A673 (cell line): ENCODE measurements at regions not wholly inside any gene's neighbourhood (a gene's known extent, or its start where the extent isn't known, plus 50 kb on each side); places are given as distances from the start of the nearest gene placed in this dataset.
"Not testable (repeated sequence)": the region's sequence is repeated elsewhere in the genome, so short reads cannot be mapped to it uniquely, and the experiment has no call there.

Source experiments
- BruUV-seq: library from RNA; stranded (reverse); fragments of 400-500 nt; replicated peaks from 2 replicates; lab custom pipeline; 2021; lab: Mats Ljungman, UMichigan
- CTCF ChIA-PET: fragments of 300-600 bp; sonication (Branson Sonifier 250); formaldehyde crosslinking; loops from one replicate; lab custom pipeline; 2022; ENCODE audit warnings: antibody characterized with exemption; lab: Charles Lee
- POLR2A ChIA-PET: fragments of 300-600 bp; sonication (Branson Sonifier 250); formaldehyde crosslinking; loops from one replicate; lab custom pipeline; 2022; ENCODE audit warnings: antibody characterized with exemption; ENCODE audit not compliant: low non-redundant PET; lab: Charles Lee
- DNase-seq: peaks from one replicate; pipeline ENCODE4 v3.0.0-alpha.2; 2015; ENCODE audit warnings: low spot score
- H3K27ac ChIP-seq: fragments of 200-600 bp; sonication (generic); 2 replicates; pipeline ENCODE4 v1.5.1; 2016; ENCODE audit warnings: mixed run types, low read depth, mild to moderate bottlenecking, mixed read lengths, antibody characterized with exemption, low read length; ENCODE audit not compliant: poor library complexity, severe bottlenecking
- H3K27me3 ChIP-seq: fragments of 200-600 bp; sonication (generic); replicated peaks from 2 replicates; pipeline ENCODE4 v1.6.1; 2017; ENCODE audit warnings: mixed run types, low read depth, mild to moderate bottlenecking, mixed read lengths, antibody characterized with exemption, low read length; ENCODE audit not compliant: insufficient read depth, poor library complexity
- H3K36me3 ChIP-seq: fragments of 200-600 bp; sonication (generic); 2 replicates; pipeline ENCODE4 v1.6.1; 2016; ENCODE audit warnings: mixed run types, mild to moderate bottlenecking, mixed read lengths, antibody characterized with exemption, low read length; ENCODE audit not compliant: insufficient read depth, poor library complexity, severe bottlenecking
- H3K4me1 ChIP-seq: fragments of 200-600 bp; sonication (generic); 2 replicates; pipeline ENCODE4 v1.6.1; 2017; ENCODE audit warnings: mixed run types, mild to moderate bottlenecking, mixed read lengths, antibody characterized with exemption, low read length; ENCODE audit not compliant: insufficient read depth, poor library complexity, severe bottlenecking
- H3K4me3 ChIP-seq: fragments of 200-600 bp; sonication (generic); 2 replicates; pipeline ENCODE4 v1.5.1; 2016; ENCODE audit warnings: low read depth, mixed run types, mild to moderate bottlenecking, mixed read lengths, low read length; ENCODE audit not compliant: poor library complexity, severe bottlenecking
- H3K9me3 ChIP-seq: fragments of 200-600 bp; sonication (generic); 2 replicates; pipeline ENCODE4 v1.6.1; 2016; ENCODE audit warnings: mixed run types, low read depth, mild to moderate bottlenecking, mixed read lengths, antibody characterized with exemption, low read length; ENCODE audit not compliant: poor library complexity, severe bottlenecking
- CTCF ChIP-seq: fragments of 300-800, 200-600 bp; sonication (generic); conservative IDR thresholded peaks from 2 replicates; pipeline ENCODE4 v1.5.1; 2017; ENCODE audit warnings: low read depth, mild to moderate bottlenecking, antibody characterized with exemption, low read length, moderate library complexity, mixed read lengths
- EZH2 ChIP-seq: fragments of 200-600 bp; sonication (generic); IDR thresholded peaks from 2 replicates; pipeline ENCODE4 v1.6.1; 2017; ENCODE audit warnings: borderline replicate concordance, low read depth, mild to moderate bottlenecking, mixed read lengths, antibody characterized with exemption, low read length; ENCODE audit not compliant: poor library complexity, severe bottlenecking
- intact Hi-C: fragments of 100-400 bp; cut with micrococcal nuclease; formaldehyde crosslinking; loops from one replicate; pipeline ENCODE4 v1.10.0; 2022; ENCODE audit not compliant: unreplicated experiment

GRCh38 chr5:117357886-117358285 lies 783.3 kb upstream of the SEMA6A start:
- no peaks in the 10 kb centered on the region for H3K27me3 ChIP-seq
- intact Hi-C loops, result no loop called here
- BruUV-seq, result no TSS peak
- H3K4me1 ChIP-seq, result no peaks in the 10 kb centered on the region
- TF ChIP-seq CTCF (no peak), EZH2 (no peak)
- no peaks in the 10 kb centered on the region for H3K36me3 ChIP-seq
- POLR2A ChIA-PET, result no interaction called here
- DNase-seq, result no peak
- CTCF ChIA-PET, result no interaction called here
- H3K4me3 ChIP-seq, result no peak overlapping the region
- H3K27ac ChIP-seq, result no peak overlapping the region
- no peaks in the 10 kb centered on the region for H3K9me3 ChIP-seq

GRCh38 chr5:117347280-117347679 lies 772.7 kb upstream of the SEMA6A start:
- no peak overlapping the region for H3K4me3 ChIP-seq
- CTCF ChIA-PET, result no interaction called here
- POLR2A ChIA-PET, result no interaction called here
- no peak for DNase-seq
- no peaks in the 10 kb centered on the region for H3K4me1 ChIP-seq
- intact Hi-C loops, result no loop called here
- no peak for TF ChIP-seq CTCF
- no peak for TF ChIP-seq EZH2
- no peaks in the 10 kb centered on the region for H3K27me3 ChIP-seq
- H3K36me3 ChIP-seq, result no peaks in the 10 kb centered on the region
- no TSS peak for BruUV-seq
- no peak overlapping the region for H3K27ac ChIP-seq
- no peaks in the 10 kb centered on the region for H3K9me3 ChIP-seq

- intact Hi-C loops, H3K27ac ChIP-seq, POLR2A ChIA-PET, H3K36me3 ChIP-seq, DNase-seq, CTCF ChIA-PET, H3K4me3 ChIP-seq, BruUV-seq, H3K9me3 ChIP-seq, H3K27me3 ChIP-seq, H3K4me1 ChIP-seq: not testable (repeated sequence)
Measured at GRCh38 chr5:117343726-117344125, 769.1 kb upstream of the SEMA6A start.

GRCh38 chr5:117337064-117337749 lies 762.6 kb upstream of the SEMA6A start:
- no TSS peak for BruUV-seq
- intact Hi-C loops, result no loop called here

More at GRCh38 chr5:117337064-117337749, 762.6 kb upstream of the SEMA6A start:
- no peaks in the 10 kb centered on the region for H3K27me3 ChIP-seq
- H3K4me3 ChIP-seq, result no peak overlapping the region
- no peaks in the 10 kb centered on the region for H3K9me3 ChIP-seq
- no peaks in the 10 kb centered on the region for H3K36me3 ChIP-seq
- CTCF ChIA-PET, result no interaction called here
- no peaks in the 10 kb centered on the region for H3K4me1 ChIP-seq
- H3K27ac ChIP-seq, result no peak overlapping the region
- DNase-seq, result no peak
- POLR2A ChIA-PET, result no interaction called here
- no peak for TF ChIP-seq CTCF
- TF ChIP-seq EZH2, result no peak
